Stomach (tissue), 4 donors: ENCODE measurements at regions not wholly inside any gene's neighbourhood (a gene's known extent, or its start where the extent isn't known, plus 50 kb on each side); places are given as distances from the start of the nearest gene placed in this dataset.

Experiments used
- CTCF ChIP-seq, 7 experiments: fragments of 450-650 bp in 4 of 7; fragments of 200-600 bp in 3 of 7; sonication (generic) in 3 of 7; IDR thresholded peaks; one replicate each; pipeline ENCODE4 v1.5.1; 2016 to 2019; ENCODE audit warnings: antibody characterized with exemption in 7 of 7, control low read depth in 2 of 7, mild to moderate bottlenecking in 1 of 7
- EP300 ChIP-seq: sonication (generic); formaldehyde crosslinking; IDR thresholded peaks from one replicate; pipeline ENCODE4 v1.6.1; 2017; ENCODE audit warnings: antibody characterized with exemption
- POLR2A ChIP-seq, 4 donors: fragments of 450-650 bp; IDR thresholded peaks; one replicate each; pipeline ENCODE4 v1.6.1; 2016; ENCODE audit warnings: antibody characterized with exemption in 4 of 4, control low read depth in 2 of 4, mild to moderate bottlenecking in 1 of 4, moderate library complexity in 1 of 4

- TF ChIP-seq POLR2A (IDR thresholded peaks at IDR 0.05) (no peak), CTCF (IDR thresholded peaks at IDR 0.05) (no peak), EP300 (no peak)
These were observed 509.3 kb upstream of the KLF6 start for GRCh38 chr10:4294271-4294670.
